ENCODE measurements at regions not wholly inside any gene's neighbourhood (a gene's known extent, or its start where the extent isn't known, plus 50 kb on each side); places are given as distances from the start of the nearest gene placed in this dataset.

DNA sequence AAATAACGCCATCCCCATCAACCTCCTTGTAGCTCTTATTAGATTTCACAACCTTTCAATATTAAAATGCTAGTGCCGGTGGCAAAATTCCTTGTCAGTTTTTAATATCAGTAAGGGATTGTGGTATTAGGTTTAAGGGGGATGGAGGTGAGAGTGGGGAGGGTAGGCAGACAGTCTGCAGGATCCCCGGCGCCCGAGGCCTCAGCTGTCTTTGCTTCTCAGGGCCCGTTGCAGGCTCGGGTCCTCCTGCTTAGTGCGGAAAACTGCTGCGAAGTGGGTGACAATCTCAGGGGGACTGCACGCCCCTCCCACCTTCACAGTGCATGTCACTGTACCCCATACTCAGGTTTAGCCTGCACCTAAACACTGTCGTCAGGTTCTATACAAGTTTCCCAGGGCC lies 274.3 kb upstream of the PODXL start:
- no peak for TF ChIP-seq ZNF274 (IDR thresholded peaks at IDR 0.05; ENCODE audit: low read depth, low read length)
- TF ChIP-seq YY1 (IDR thresholded peaks at IDR 0.05; ENCODE audit: insufficient read depth, insufficient read length), result no peak

Measured in NT2/D1 (cell line).